GM21786 (cell line): ENCODE measurements at regions not wholly inside any gene's neighbourhood (a gene's known extent, or its start where the extent isn't known, plus 50 kb on each side); places are given as distances from the start of the nearest gene placed in this dataset.
A peak's percentile ranks its signal among the peaks of the same experiment; 100 is the strongest.
"Not testable (repeated sequence)": the region's sequence is repeated elsewhere in the genome, so short reads cannot be mapped to it uniquely, and the experiment has no call there.

Source experiments
- ATAC-seq: cut with Tn5 transposase; IDR thresholded peaks from one replicate; pipeline ENCODE4 v1.9.1; 2021; ENCODE audit not compliant: unreplicated experiment

- no peak for ATAC-seq
These were observed 116.5 kb upstream of the OLIG3 start for GRCh38 chr6:137610702-137611101.

GRCh38 chr6:137623293-137623692, 129.1 kb upstream of the OLIG3 start:
- ATAC-seq, result no peak

- no peak for ATAC-seq
These were observed 131.0 kb upstream of the OLIG3 start for GRCh38 chr6:137625100-137625661.

- no peak for ATAC-seq
These were observed 131.6 kb upstream of the OLIG3 start for GRCh38 chr6:137625808-137626207.

GRCh38 chr6:137630666-137631065, 136.5 kb upstream of the OLIG3 start:
- no peak for ATAC-seq

- ATAC-seq, result no peak
These were observed 137.1 kb upstream of the OLIG3 start for GRCh38 chr6:137631323-137631722.

- not testable (repeated sequence) for ATAC-seq
These were observed 140.0 kb upstream of the OLIG3 start for GRCh38 chr6:137634177-137634576.

GRCh38 chr6:137637121-137637520, 142.9 kb upstream of the OLIG3 start:
- ATAC-seq, result no peak

- ATAC-seq, result peak; percentile 48
These were observed 144.9 kb upstream of the OLIG3 start for GRCh38 chr6:137638926-137639706.

GRCh38 chr6:137640086-137640485, 145.9 kb upstream of the OLIG3 start:
- no peak for ATAC-seq

- no peak for ATAC-seq
These were observed 147.4 kb upstream of the OLIG3 start for GRCh38 chr6:137641474-137642077.

GRCh38 chr6:137643210-137643609, 149.0 kb upstream of the OLIG3 start:
- not testable (repeated sequence) for ATAC-seq

GRCh38 chr6:137643644-137644043, 149.4 kb upstream of the OLIG3 start:
- ATAC-seq, result not testable (repeated sequence)

GRCh38 chr6:137645850-137646249, 151.7 kb upstream of the OLIG3 start:
- ATAC-seq, result no peak

- no peak for ATAC-seq
These were observed 152.3 kb upstream of the OLIG3 start for GRCh38 chr6:137646484-137646883.

- peak; percentile 60 for ATAC-seq
These were observed 153.7 kb upstream of the OLIG3 start for GRCh38 chr6:137647762-137648447.

GRCh38 chr6:137650720-137651119, 156.5 kb upstream of the OLIG3 start:
- no peak for ATAC-seq

GRCh38 chr6:137651178-137651577, 157.0 kb upstream of the OLIG3 start:
- no peak for ATAC-seq

- no peak for ATAC-seq
These were observed 157.6 kb upstream of the OLIG3 start for GRCh38 chr6:137651591-137652335.

- no peak for ATAC-seq
These were observed 158.9 kb upstream of the OLIG3 start for GRCh38 chr6:137652961-137653705.
